Endothelial cell of umbilical vein (primary cell): ENCODE measurements at regions not wholly inside any gene's neighbourhood (a gene's known extent, or its start where the extent isn't known, plus 50 kb on each side); places are given as distances from the start of the nearest gene placed in this dataset.
A peak's percentile ranks its signal among the peaks of the same experiment; 100 is the strongest.

Source experiments
- BruUV-seq: library from RNA; stranded (reverse); fragments of 400-500 nt; replicated peaks from 2 replicates; lab custom pipeline; 2021; lab: Mats Ljungman, UMichigan
- CTCF ChIA-PET: fragments of 300-600, 350-600 bp; sonication (Branson Sonifier 250); formaldehyde crosslinking; loops from one replicate; lab custom pipeline; 2021; ENCODE audit warnings: antibody characterized with exemption, inconsistent platforms; lab: Charles Lee
- POLR2A ChIA-PET: fragments of 300-600, 350-600 bp; sonication (Branson Sonifier 250); formaldehyde crosslinking; loops from one replicate; lab custom pipeline; 2021; ENCODE audit warnings: antibody characterized with exemption, inconsistent platforms; lab: Charles Lee
- DNase-seq: peaks from one replicate; pipeline ENCODE4 v3.0.0-alpha.2; 2011; ENCODE audit warnings: low read depth, low spot score
- FAIRE-seq: peaks from 2 replicates; lab custom pipeline; 2011; peaks lifted over from hg19 to GRCh38; lab: Jason Lieb, UNC
- H2AFZ ChIP-seq: 2 replicates; pipeline ENCODE4 v1.6.0; 2012; ENCODE audit warnings: low read depth, low read length, control low read depth, inconsistent platforms
- H3K27ac ChIP-seq: 2 replicates; pipeline ENCODE4 v1.5.1; 2011; ENCODE audit warnings: low read depth, mild to moderate bottlenecking, control low read depth, low read length, moderate library complexity; ENCODE audit not compliant: insufficient read depth
- H3K27me3 ChIP-seq, 2 experiments: 2 replicates each; pipeline versions ENCODE4 v1.6.0 to v1.6.1; 2011; ENCODE audit warnings: low read length in 2 of 2, mixed read lengths in 1 of 2; ENCODE audit not compliant: control insufficient read depth in 2 of 2, insufficient read depth in 2 of 2
- H3K36me3 ChIP-seq, 2 experiments: 2 replicates in 1 of 2; 3 replicates in 1 of 2; pipeline ENCODE4 v1.5.1; 2011; ENCODE audit warnings: low read length in 2 of 2, mild to moderate bottlenecking in 1 of 2, moderate library complexity in 1 of 2; ENCODE audit not compliant: control insufficient read depth in 2 of 2, insufficient read depth in 2 of 2; ENCODE audit errors: extremely low read depth in 1 of 2
- H3K4me1 ChIP-seq: 3 replicates; pipeline ENCODE4 v1.5.1; 2011; ENCODE audit warnings: mild to moderate bottlenecking, low read length; ENCODE audit not compliant: control insufficient read depth, insufficient read depth; ENCODE audit errors: extremely low read depth
- H3K4me2 ChIP-seq: 2 replicates; pipeline ENCODE4 v1.6.1; 2011; ENCODE audit warnings: low read length, control low read depth, mixed read lengths; ENCODE audit not compliant: insufficient read depth
- H3K4me3 ChIP-seq, 3 experiments: fragments of 200-600 bp in 1 of 3; sonication (generic), shearing (Covaris generic) in 1 of 3; replicated peaks in 1 of 3; 2 replicates each; pipeline ENCODE4 v1.5.1; 2011 to 2016; ENCODE audit warnings: control low read depth in 3 of 3, low read length in 3 of 3, mild to moderate bottlenecking in 2 of 3, inconsistent platforms in 1 of 3, low read depth in 1 of 3, moderate library complexity in 1 of 3; ENCODE audit not compliant: insufficient read depth in 1 of 3
- H3K79me2 ChIP-seq: 2 replicates; pipeline ENCODE4 v1.6.0; 2012; ENCODE audit warnings: low read length, inconsistent platforms; ENCODE audit not compliant: control insufficient read depth, insufficient read depth
- H3K9ac ChIP-seq: replicated peaks from 2 replicates; pipeline ENCODE3; 2011; ENCODE audit warnings: low read length, control low read depth; ENCODE audit not compliant: insufficient read depth; ENCODE audit errors: extremely low read depth
- H3K9me1 ChIP-seq: replicated peaks from 3 replicates; pipeline ENCODE4 v1.6.0; 2011; ENCODE audit warnings: mild to moderate bottlenecking, low read length; ENCODE audit not compliant: control insufficient read depth, insufficient read depth; ENCODE audit errors: extremely low read depth
- H3K9me3 ChIP-seq: replicated peaks from 2 replicates; pipeline ENCODE4 v1.5.1; 2012; ENCODE audit warnings: low read length, inconsistent platforms; ENCODE audit not compliant: control insufficient read depth, insufficient read depth
- H4K20me1 ChIP-seq: replicated peaks from 2 replicates; pipeline ENCODE3; 2011; ENCODE audit warnings: mild to moderate bottlenecking, low read length; ENCODE audit not compliant: control insufficient read depth, insufficient read depth; ENCODE audit errors: extremely low read depth
- CTCF ChIP-seq, 2 donors: IDR thresholded peaks; 1 replicate in 1 of 2; 2 replicates in 1 of 2; pipeline ENCODE4 v1.5.1; 2011; ENCODE audit warnings: low read length in 2 of 2, mild to moderate bottlenecking in 2 of 2, moderate library complexity in 2 of 2, control low read depth in 1 of 2, inconsistent platforms in 1 of 2, low read depth in 1 of 2; ENCODE audit not compliant: insufficient read depth in 1 of 2; ENCODE audit errors: extremely low read depth in 1 of 2
- EZH2 ChIP-seq: IDR thresholded peaks from 2 replicates; pipeline ENCODE4 v1.6.1; 2012; ENCODE audit warnings: borderline replicate concordance, low read depth, mild to moderate bottlenecking, moderate library complexity, low read length, inconsistent platforms; ENCODE audit not compliant: severe bottlenecking
- GATA2 ChIP-seq: IDR thresholded peaks from 2 replicates; pipeline ENCODE4 v1.7.0; 2011; ENCODE audit warnings: low read depth, mild to moderate bottlenecking, moderate library complexity, mixed read lengths, low read length; ENCODE audit not compliant: insufficient read length, insufficient read depth
- JUN ChIP-seq: IDR thresholded peaks from 2 replicates; pipeline ENCODE4 v1.6.1; 2011; ENCODE audit warnings: borderline replicate concordance, low read depth; ENCODE audit not compliant: insufficient read length, insufficient read depth
- MAX ChIP-seq: IDR thresholded peaks from 2 replicates; pipeline ENCODE4 v1.6.1; 2011; ENCODE audit not compliant: insufficient read depth, insufficient read length
- MYC ChIP-seq: IDR thresholded peaks from one replicate; pipeline ENCODE4 v1.6.1; 2011; ENCODE audit warnings: mild to moderate bottlenecking, low read depth, low read length
- POLR2A ChIP-seq: IDR thresholded peaks from 2 replicates; pipeline ENCODE4 v1.6.1; 2012; ENCODE audit warnings: low read depth, mild to moderate bottlenecking, control low read depth, low read length
- POLR2AphosphoS5 ChIP-seq: IDR thresholded peaks from 2 replicates; pipeline ENCODE4 v1.6.1; 2012; ENCODE audit warnings: low read depth, mild to moderate bottlenecking, control low read depth, low read length, moderate library complexity; ENCODE audit not compliant: insufficient read depth
- dilution Hi-C: fragments of 300-500 bp; cut with MboI; formaldehyde crosslinking; loops from one replicate; pipeline ENCODE4 v1.15.0; 2019; ENCODE audit warnings: low sequenced_read_pairs; ENCODE audit not compliant: extremely low pct_ligation_motif_present
- intact Hi-C: fragments of 100-400 bp; cut with micrococcal nuclease; formaldehyde crosslinking; loops from one replicate; pipeline ENCODE4 v1.10.0; 2022

GRCh38 chr2:89833780-89834117, 1142.3 kb downstream of the RPIA start:
- POLR2A ChIA-PET, result no interaction called here
- dilution Hi-C loops (no loop called here), intact Hi-C loops (no loop called here)
- Histone ChIP-seq H3K36me3 (no peaks in the 10 kb centered on the region), H2AFZ (no peak overlapping the region), H3K4me2 (no peak overlapping the region), H3K79me2 (no peaks in the 10 kb centered on the region), H3K4me1 (no peaks in the 10 kb centered on the region), H3K4me3 (no peak overlapping the region), H3K9me1 (no peaks in the 10 kb centered on the region), H3K27ac (no peak overlapping the region), H3K9me3 (peaks cover 48% of the 10 kb centered on the region), H3K27me3 (no peaks in the 10 kb centered on the region), H3K9ac (no peak overlapping the region), H4K20me1 (no peaks in the 10 kb centered on the region)
- TF ChIP-seq POLR2A, result no peak
- no peak for TF ChIP-seq MAX
- no peak for TF ChIP-seq POLR2AphosphoS5
- no peak for TF ChIP-seq GATA2
- TF ChIP-seq MYC, result no peak
- TF ChIP-seq CTCF (IDR thresholded peaks at IDR 0.05; ENCODE audit: extremely low read depth in 1 of 2, insufficient read depth in 1 of 2, low read depth in 1 of 2, low read length in 2 of 2), result no peak
- TF ChIP-seq JUN, result no peak
- no peak for TF ChIP-seq EZH2
- no TSS peak for BruUV-seq
- CTCF ChIA-PET, result no interaction called here
- DNase-seq (peak; percentile 82), FAIRE-seq (no peak)
